Stimulated activated CD8-positive, alpha-beta memory T cell treated with anti-CD3 and anti-CD28 coated beads, Interleukin-4, amount 100 ng/mL, for 48 hours (primary cell): ENCODE measurements at regions not wholly inside any gene's neighbourhood (a gene's known extent, or its start where the extent isn't known, plus 50 kb on each side); places are given as distances from the start of the nearest gene placed in this dataset.
"Not testable (repeated sequence)": the region's sequence is repeated elsewhere in the genome, so short reads cannot be mapped to it uniquely, and the experiment has no call there.

Experiments used
- DNase-seq: peaks from one replicate; pipeline ENCODE4 v3.0.0-alpha.2; 2020

- DNase-seq, result no peak
Measured at GRCh38 chr19:30245401-30246039, 126.7 kb upstream of the ZNF536 start.

- no peak for DNase-seq
Measured at GRCh38 chr19:30249911-30250310, 122.3 kb upstream of the ZNF536 start.

- DNase-seq, result no peak
Measured at GRCh38 chr19:30252214-30252613, 120.0 kb upstream of the ZNF536 start.

- no peak for DNase-seq
Measured at GRCh38 chr19:30253581-30253996, 118.6 kb upstream of the ZNF536 start.

- DNase-seq, result no peak
Measured at GRCh38 chr19:30254158-30254557, 118.0 kb upstream of the ZNF536 start.

- no peak for DNase-seq
Measured at GRCh38 chr19:30254789-30255188, 117.4 kb upstream of the ZNF536 start.

GRCh38 chr19:30255791-30256495 is 116.2 kb upstream of the ZNF536 start:
- no peak for DNase-seq

- DNase-seq, result no peak
Measured at GRCh38 chr19:30256496-30256850, 115.7 kb upstream of the ZNF536 start.

GRCh38 chr19:30263830-30264381 is 108.3 kb upstream of the ZNF536 start:
- no peak for DNase-seq

GRCh38 chr19:30265918-30266317 is 106.3 kb upstream of the ZNF536 start:
- not testable (repeated sequence) for DNase-seq

- no peak for DNase-seq
Measured at GRCh38 chr19:30266687-30267086, 105.5 kb upstream of the ZNF536 start.

GRCh38 chr19:30267332-30267731 is 104.9 kb upstream of the ZNF536 start:
- no peak for DNase-seq

- no peak for DNase-seq
Measured at GRCh38 chr19:30268601-30269000, 103.6 kb upstream of the ZNF536 start.

- DNase-seq, result no peak
Measured at GRCh38 chr19:30269638-30270037, 102.5 kb upstream of the ZNF536 start.

GRCh38 chr19:30271816-30272215 is 100.4 kb upstream of the ZNF536 start:
- DNase-seq, result no peak

- no peak for DNase-seq
Measured at GRCh38 chr19:30272554-30272953, 99.6 kb upstream of the ZNF536 start.

GRCh38 chr19:30273184-30273583 is 99.0 kb upstream of the ZNF536 start:
- DNase-seq, result no peak

GRCh38 chr19:30274987-30275386 is 97.2 kb upstream of the ZNF536 start:
- DNase-seq, result no peak

- no peak for DNase-seq
Measured at GRCh38 chr19:30276011-30276882, 95.9 kb upstream of the ZNF536 start.

- no peak for DNase-seq
Measured at GRCh38 chr19:30276883-30277280, 95.3 kb upstream of the ZNF536 start.

- DNase-seq, result no peak
Measured at GRCh38 chr19:30277941-30278881, 94.0 kb upstream of the ZNF536 start.

GRCh38 chr19:30278882-30279254 is 93.3 kb upstream of the ZNF536 start:
- DNase-seq, result no peak
